ENCODE measurements at regions not wholly inside any gene's neighbourhood (a gene's known extent, or its start where the extent isn't known, plus 50 kb on each side); places are given as distances from the start of the nearest gene placed in this dataset.

DNA sequence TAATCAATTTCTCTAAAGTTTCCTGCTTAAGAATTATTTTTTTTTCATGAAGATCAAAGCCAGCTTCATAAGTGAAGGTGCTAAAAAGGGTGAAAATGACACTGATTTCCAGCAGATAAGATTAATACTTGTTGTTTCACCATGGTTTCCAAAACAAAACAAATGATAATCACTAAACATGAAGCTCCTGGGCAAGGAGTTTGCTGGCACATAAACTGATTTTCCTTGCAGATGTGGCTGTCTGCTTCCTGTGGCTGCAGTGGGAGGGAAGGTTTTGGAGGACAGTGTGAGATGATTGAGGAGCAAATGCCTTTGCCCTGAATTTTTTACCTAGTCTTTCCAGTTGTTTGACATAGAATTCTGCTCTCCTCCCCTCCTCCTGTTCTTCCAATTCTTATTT, 228.8 kb downstream of the DIPK2A start:
- no peak for TF ChIP-seq POLR2AphosphoS5 (IDR thresholded peaks at IDR 0.05; ENCODE audit: insufficient read depth in 1 of 2, low read depth in 1 of 2)
- TF ChIP-seq, protein P1, sequence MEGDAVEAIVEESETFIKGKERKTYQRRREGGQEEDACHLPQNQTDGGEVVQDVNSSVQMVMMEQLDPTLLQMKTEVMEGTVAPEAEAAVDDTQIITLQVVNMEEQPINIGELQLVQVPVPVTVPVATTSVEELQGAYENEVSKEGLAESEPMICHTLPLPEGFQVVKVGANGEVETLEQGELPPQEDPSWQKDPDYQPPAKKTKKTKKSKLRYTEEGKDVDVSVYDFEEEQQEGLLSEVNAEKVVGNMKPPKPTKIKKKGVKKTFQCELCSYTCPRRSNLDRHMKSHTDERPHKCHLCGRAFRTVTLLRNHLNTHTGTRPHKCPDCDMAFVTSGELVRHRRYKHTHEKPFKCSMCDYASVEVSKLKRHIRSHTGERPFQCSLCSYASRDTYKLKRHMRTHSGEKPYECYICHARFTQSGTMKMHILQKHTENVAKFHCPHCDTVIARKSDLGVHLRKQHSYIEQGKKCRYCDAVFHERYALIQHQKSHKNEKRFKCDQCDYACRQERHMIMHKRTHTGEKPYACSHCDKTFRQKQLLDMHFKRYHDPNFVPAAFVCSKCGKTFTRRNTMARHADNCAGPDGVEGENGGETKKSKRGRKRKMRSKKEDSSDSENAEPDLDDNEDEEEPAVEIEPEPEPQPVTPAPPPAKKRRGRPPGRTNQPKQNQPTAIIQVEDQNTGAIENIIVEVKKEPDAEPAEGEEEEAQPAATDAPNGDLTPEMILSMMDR (IDR thresholded peaks at IDR 0.05): no peak
- no peak for TF ChIP-seq POLR2A (IDR thresholded peaks at IDR 0.05)
- Histone ChIP-seq H3K4me1 (no peaks in the 10 kb centered on the region), H3K36me3 (no peaks in the 10 kb centered on the region), H3K9me3 (no peaks in the 10 kb centered on the region), H3K27ac (no peak overlapping the region), H3K4me3 (no peak overlapping the region), H3K27me3 (no peaks in the 10 kb centered on the region)
- intact Hi-C loops (cut with DNase I): no loop called here
- no peak for DNase-seq (ENCODE audit: extremely low spot score in 2 of 2)

DNA sequence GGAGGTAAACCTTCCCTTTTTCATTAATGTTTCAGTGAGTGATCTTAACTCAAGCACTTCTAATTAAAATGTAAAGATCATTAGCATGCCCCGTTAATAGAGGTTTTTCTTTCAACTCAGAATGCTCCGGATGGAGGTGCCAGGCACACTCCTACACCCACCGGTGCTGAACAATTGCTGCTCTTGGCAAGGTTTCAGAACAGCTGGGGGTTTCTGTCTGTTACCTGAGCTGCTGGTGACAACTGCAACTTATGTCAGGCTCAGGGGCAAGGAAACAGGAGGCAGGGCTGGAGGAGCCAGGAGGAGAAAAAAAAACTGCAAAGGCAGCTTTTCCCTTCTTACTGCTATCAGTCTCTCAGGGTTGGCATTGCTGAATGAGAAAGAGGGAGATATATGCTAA, 250.1 kb downstream of the DIPK2A start:
- H3K27ac ChIP-seq: no peak overlapping the region
- H3K4me1 ChIP-seq: no peaks in the 10 kb centered on the region
- no peak for DNase-seq (ENCODE audit: extremely low spot score in 2 of 2)
- no peaks in the 10 kb centered on the region for H3K27me3 ChIP-seq
- no peak overlapping the region for H3K4me3 ChIP-seq
- intact Hi-C loops (cut with DNase I): no loop called here
- no peaks in the 10 kb centered on the region for H3K9me3 ChIP-seq
- no peaks in the 10 kb centered on the region for H3K36me3 ChIP-seq
- TF ChIP-seq POLR2AphosphoS5 (IDR thresholded peaks at IDR 0.05; ENCODE audit: insufficient read depth in 1 of 2, low read depth in 1 of 2) (no peak), POLR2A (IDR thresholded peaks at IDR 0.05) (no peak)
- TF ChIP-seq, protein P1 (IDR thresholded peaks at IDR 0.05): no peak

DNA sequence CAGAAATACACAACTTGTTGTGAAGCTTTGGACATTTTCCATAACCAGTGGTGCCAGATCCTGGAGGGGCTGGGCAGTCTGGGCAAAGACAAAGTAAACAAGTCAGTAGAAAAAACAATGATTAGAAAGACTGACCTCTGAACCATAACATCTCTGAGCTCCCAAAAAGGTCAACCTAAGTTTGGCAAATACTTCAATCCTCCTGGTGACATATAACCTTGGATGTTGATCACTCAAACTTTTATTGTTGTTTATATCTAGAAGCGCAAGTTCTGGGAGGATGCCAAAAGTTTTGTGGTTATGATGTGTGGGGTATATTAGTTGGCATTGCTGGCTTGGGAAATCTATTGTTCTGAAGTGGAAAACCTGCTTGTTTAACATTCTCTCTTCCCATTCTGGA, 257.7 kb downstream of the DIPK2A start:
- TF ChIP-seq POLR2AphosphoS5 (IDR thresholded peaks at IDR 0.05; ENCODE audit: insufficient read depth in 1 of 2, low read depth in 1 of 2) (no peak), POLR2A (IDR thresholded peaks at IDR 0.05) (no peak)
- TF ChIP-seq, protein P1 (IDR thresholded peaks at IDR 0.05): no peak
- no peak for DNase-seq (ENCODE audit: extremely low spot score in 2 of 2)
- Histone ChIP-seq H3K27ac (no peak overlapping the region), H3K4me3 (no peak overlapping the region), H3K27me3 (no peaks in the 10 kb centered on the region), H3K4me1 (no peaks in the 10 kb centered on the region), H3K9me3 (no peaks in the 10 kb centered on the region), H3K36me3 (no peaks in the 10 kb centered on the region)
- intact Hi-C loops (cut with DNase I): no loop called here

DNA sequence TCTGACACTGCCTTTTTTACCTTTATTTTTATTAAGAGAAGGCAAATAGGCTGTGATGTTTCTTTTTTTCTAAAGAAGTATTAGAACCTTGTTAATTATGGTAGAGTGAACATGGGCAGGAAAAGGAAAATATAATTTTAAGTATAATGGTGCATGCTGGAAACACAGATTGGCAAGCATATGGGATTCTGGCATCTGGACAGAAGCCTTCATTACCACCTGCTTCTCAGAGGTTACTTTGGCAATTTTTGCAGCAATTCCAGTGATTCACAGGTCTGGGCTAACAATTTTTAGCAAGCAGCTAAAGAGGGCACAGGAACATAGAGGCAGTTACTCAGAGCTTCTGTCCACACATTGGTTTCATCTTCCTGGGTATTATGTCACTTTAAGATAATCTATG, 258.3 kb downstream of the DIPK2A start:
- Histone ChIP-seq H3K27ac (no peak overlapping the region), H3K4me1 (no peaks in the 10 kb centered on the region), H3K27me3 (no peaks in the 10 kb centered on the region), H3K9me3 (no peaks in the 10 kb centered on the region), H3K4me3 (no peak overlapping the region), H3K36me3 (no peaks in the 10 kb centered on the region)
- no peak for TF ChIP-seq POLR2A (IDR thresholded peaks at IDR 0.05)
- no peak for TF ChIP-seq POLR2AphosphoS5 (IDR thresholded peaks at IDR 0.05; ENCODE audit: insufficient read depth in 1 of 2, low read depth in 1 of 2)
- no peak for DNase-seq (ENCODE audit: extremely low spot score in 2 of 2)
- intact Hi-C loops (cut with DNase I): loop anchor here (10.0 kb wide), 1 partner anchor 1945 kb away; no protein-coding TSS in a partner anchor

DNA sequence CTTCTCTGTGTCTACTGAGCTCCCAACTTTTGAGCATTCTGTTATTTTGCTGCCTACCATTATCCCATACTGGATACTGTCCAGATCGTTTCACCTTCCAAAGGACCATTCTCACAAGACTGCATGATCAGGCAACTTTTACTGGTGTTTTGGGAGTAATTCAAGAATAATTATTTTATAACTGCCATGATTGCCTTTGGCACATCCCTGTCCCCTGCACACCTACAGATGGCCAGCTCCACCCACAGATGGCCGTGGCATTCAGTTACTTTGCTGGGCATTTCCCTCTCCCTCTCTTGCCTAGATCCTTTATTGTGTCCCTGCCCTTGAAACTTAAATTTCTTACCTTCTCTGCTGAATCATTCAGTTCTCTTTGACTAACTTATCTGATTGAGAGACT, 263.9 kb downstream of the DIPK2A start:
- no peak overlapping the region for H3K27ac ChIP-seq
- no peak for TF ChIP-seq POLR2AphosphoS5 (IDR thresholded peaks at IDR 0.05; ENCODE audit: insufficient read depth in 1 of 2, low read depth in 1 of 2)
- TF ChIP-seq, protein P1 (IDR thresholded peaks at IDR 0.05): no peak
- no peak for TF ChIP-seq POLR2A (IDR thresholded peaks at IDR 0.05)
- no peaks in the 10 kb centered on the region for H3K36me3 ChIP-seq
- intact Hi-C loops (cut with DNase I): loop anchor here (10.0 kb wide), 1 partner anchor 1939 kb away; no protein-coding TSS in a partner anchor
- H3K27me3 ChIP-seq: no peaks in the 10 kb centered on the region
- no peaks in the 10 kb centered on the region for H3K9me3 ChIP-seq
- DNase-seq (ENCODE audit: extremely low spot score in 2 of 2): no peak
- no peaks in the 10 kb centered on the region for H3K4me1 ChIP-seq
- H3K4me3 ChIP-seq: no peak overlapping the region
